Coronary artery (tissue), 2 donors: ENCODE measurements at regions not wholly inside any gene's neighbourhood (a gene's known extent, or its start where the extent isn't known, plus 50 kb on each side); places are given as distances from the start of the nearest gene placed in this dataset.

Source experiments
- DNase-seq: peaks from one replicate; pipeline ENCODE4 v3.0.0-alpha.2; 2017; ENCODE audit warnings: low spot score
- H3K27ac ChIP-seq, 2 donors: fragments of 200-600 bp; sonication (generic); one replicate each; pipeline ENCODE4 v1.5.1; 2016 to 2019
- H3K4me3 ChIP-seq: fragments of 200-600 bp; sonication (generic); 2 replicates; pipeline ENCODE4 v1.5.1; 2016; ENCODE audit warnings: mild to moderate bottlenecking, moderate library complexity
- TF ChIP-seq, protein P1 (sequence below): fragments of 200-600 bp; sonication (generic); IDR thresholded peaks from one replicate; pipeline ENCODE4 v1.5.1; 2019; ENCODE audit warnings: antibody characterized with exemption

DNA sequence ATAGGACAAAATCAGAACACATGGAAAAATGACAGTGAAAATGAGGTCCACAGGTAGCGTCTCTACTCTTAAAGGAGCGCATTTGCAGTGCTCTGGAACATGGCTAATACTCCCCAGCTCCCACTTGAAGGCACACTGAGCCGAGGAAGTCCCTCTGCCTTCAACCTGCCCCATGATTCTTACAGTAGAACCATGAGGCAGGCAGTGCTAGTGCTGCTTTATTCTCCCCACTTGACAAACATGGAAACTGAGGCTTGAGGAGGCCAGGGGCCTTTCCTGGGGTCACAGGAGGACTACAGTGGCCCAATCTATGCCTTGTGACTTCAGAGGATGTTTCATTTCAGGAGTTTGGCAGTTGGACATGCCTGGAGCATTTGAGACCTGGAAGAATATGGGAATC is 244.1 kb upstream of the MAF start:
- H3K27ac ChIP-seq: no peak overlapping the region
- H3K4me3 ChIP-seq: no peak overlapping the region
- DNase-seq: no peak
- TF ChIP-seq, protein P1, sequence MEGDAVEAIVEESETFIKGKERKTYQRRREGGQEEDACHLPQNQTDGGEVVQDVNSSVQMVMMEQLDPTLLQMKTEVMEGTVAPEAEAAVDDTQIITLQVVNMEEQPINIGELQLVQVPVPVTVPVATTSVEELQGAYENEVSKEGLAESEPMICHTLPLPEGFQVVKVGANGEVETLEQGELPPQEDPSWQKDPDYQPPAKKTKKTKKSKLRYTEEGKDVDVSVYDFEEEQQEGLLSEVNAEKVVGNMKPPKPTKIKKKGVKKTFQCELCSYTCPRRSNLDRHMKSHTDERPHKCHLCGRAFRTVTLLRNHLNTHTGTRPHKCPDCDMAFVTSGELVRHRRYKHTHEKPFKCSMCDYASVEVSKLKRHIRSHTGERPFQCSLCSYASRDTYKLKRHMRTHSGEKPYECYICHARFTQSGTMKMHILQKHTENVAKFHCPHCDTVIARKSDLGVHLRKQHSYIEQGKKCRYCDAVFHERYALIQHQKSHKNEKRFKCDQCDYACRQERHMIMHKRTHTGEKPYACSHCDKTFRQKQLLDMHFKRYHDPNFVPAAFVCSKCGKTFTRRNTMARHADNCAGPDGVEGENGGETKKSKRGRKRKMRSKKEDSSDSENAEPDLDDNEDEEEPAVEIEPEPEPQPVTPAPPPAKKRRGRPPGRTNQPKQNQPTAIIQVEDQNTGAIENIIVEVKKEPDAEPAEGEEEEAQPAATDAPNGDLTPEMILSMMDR: no peak

DNA sequence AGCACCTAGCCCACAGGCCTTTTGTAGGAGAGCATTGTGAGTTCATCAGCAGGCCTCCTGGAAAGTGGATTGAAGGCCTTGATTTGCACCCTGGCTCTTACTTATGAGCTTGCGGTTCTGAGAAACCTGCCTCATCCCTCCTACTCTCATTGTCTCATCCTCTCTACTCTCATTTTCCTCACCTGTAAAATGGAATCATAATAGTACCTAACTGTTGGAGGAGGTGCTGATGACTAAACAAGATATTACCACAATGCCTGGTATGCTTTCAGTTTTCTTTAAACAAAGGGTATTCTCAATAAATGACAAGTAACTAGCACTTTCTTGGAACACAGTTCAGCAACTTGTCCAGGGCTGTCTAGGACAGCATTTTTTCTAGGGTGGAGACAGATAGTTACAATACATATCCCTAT is 243.1 kb upstream of the MAF start:
- TF ChIP-seq, protein P1: no peak
- Histone ChIP-seq H3K27ac (no peak overlapping the region), H3K4me3 (no peak overlapping the region)
- DNase-seq: no peak

DNA sequence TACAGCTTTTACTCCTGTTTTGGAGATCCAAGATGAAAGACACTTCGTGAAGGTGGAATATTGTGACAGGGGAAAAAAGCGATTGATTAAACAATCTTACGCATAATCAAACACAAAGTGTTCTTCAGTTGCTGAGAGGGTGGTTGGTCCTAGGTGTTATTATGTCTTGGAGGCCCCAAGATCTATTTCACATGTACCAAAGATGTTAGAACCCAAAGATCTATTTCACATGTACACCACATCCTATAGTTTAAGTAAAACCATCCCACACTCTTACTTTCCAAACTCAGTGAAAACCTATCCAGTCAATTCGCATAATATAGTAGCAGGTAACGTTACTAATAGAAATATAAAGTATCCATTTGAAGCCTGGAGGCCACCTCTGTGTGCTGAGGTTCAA is 242.6 kb upstream of the MAF start:
- Histone ChIP-seq H3K27ac (no peak overlapping the region), H3K4me3 (no peak overlapping the region)
- TF ChIP-seq, protein P1: no peak
- no peak for DNase-seq

DNA sequence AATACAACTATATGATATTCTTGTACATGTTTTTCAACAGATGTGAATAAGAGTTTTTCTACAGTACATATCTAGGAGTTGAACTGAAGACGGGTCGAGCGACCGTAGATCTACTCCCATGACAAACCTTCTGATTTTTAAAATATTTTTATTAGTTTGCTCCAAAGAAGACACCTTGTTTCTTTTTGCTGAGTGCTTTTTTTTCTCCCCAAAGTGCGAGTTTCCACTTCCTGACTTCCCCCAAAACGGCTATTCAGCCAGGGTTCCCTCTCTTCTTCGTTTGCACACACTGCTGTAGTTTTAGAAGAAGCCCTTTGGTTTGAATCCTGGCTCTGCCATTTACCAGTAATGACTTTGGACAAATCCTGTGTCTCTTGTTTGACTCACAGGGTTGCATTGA is 241.7 kb upstream of the MAF start:
- H3K4me3 ChIP-seq: no peak overlapping the region
- no peak overlapping the region for H3K27ac ChIP-seq
- DNase-seq: no peak
- TF ChIP-seq, protein P1: no peak

DNA sequence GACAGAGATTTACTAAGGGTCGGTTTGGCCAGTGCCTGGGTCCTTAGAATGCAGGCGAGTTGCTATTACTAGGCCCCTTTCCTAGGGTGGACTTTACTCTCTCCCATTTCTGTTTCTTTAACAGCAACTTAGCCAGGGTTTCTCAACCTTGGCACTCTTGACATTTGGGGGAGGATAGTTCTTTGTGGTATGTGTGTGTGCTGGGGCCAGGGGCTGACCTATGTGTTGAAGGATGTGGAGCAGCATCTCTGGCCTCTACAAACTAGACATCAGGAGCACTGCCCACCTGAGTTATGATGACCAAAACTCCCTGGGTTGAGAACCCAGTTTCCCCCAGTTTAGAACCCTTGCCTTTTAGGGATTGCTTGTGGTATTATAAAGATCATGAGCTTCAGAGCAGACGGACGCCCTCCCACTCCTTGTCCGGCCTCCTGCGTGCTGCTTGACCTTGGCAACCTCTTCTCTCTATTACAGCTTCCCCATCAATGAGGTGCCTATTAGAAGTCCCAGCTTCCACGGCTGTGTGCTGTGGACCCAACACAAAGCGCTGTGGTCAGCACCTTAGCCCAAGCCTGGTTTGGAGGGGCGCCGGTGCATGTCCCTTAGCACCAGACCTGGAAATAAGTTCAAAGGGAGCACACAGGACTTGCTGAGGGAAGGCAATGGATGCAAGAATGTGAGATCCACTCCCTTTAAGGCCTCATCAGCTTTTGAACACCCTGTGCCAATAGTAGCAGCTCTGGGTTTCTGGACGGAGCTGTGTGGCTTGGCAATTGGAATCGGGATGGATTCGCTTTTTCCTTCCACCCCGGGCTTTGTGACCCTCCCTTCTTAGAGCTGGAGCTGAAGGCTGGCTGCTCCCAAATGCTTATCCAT is 239.2 kb upstream of the MAF start:
- no peak overlapping the region for H3K4me3 ChIP-seq
- H3K27ac ChIP-seq: no peak overlapping the region
- DNase-seq: no peak
- TF ChIP-seq, protein P1: no peak

DNA sequence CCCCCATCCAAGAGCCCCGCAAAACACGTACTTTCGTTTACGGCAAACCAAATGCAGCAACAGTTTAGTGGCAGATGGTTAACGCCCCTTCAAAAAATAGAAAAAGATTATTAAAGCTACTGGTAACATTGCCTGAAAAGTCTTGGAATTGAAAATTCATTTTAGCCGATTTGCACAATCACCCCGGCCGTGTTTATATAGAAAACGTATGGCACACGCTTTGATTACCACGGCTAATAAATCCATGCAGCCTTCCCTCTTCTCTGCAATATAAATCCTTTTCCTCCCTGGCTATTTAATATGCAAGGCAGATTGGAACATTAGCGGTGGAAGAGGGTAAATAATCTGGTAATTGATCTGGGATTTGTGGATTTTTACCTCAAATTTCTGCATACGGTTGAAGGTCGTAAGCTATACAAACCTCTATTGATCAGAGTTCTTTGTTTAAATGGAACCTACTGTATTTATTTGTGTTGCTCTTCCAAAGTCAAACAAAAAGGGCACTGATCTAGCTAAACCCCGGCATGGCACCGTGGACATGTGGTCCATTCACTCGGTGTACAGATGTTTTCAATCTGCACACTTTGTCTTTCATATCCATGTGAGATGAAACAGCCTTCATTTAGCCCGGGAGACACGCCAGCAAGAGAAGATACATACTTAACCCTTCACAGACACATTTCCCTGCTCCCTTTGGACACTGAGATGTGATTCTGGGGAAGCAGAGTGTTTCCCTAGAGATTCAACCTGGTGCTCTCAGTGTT is 238.1 kb upstream of the MAF start:
- DNase-seq: no peak
- TF ChIP-seq, protein P1: no peak
- no peak overlapping the region for H3K27ac ChIP-seq
- H3K4me3 ChIP-seq: no peak overlapping the region
